Kidney epithelial cell (primary cell): ENCODE measurements at regions not wholly inside any gene's neighbourhood (a gene's known extent, or its start where the extent isn't known, plus 50 kb on each side); places are given as distances from the start of the nearest gene placed in this dataset.
"Not testable (repeated sequence)": the region's sequence is repeated elsewhere in the genome, so short reads cannot be mapped to it uniquely, and the experiment has no call there.

Experiments used
- DNase-seq: peaks from one replicate; pipeline ENCODE4 v3.0.0-alpha.2; 2010; ENCODE audit warnings: low read depth
- H3K27me3 ChIP-seq: 2 replicates; pipeline ENCODE4 v1.6.0; 2011; ENCODE audit warnings: low read length; ENCODE audit not compliant: control insufficient read depth, insufficient read depth
- H3K36me3 ChIP-seq: 2 replicates; pipeline ENCODE4 v1.5.1; 2011; ENCODE audit warnings: low read length; ENCODE audit not compliant: control insufficient read depth, insufficient read depth
- H3K4me3 ChIP-seq: 2 replicates; pipeline ENCODE4 v1.5.1; 2011; ENCODE audit warnings: low read depth, mild to moderate bottlenecking, control low read depth, low read length
- CTCF ChIP-seq: IDR thresholded peaks from 2 replicates; pipeline ENCODE4 v1.5.1; 2011; ENCODE audit warnings: mild to moderate bottlenecking, moderate library complexity, low read length, control low read depth, inconsistent platforms; ENCODE audit not compliant: insufficient read depth, poor library complexity, severe bottlenecking

DNA sequence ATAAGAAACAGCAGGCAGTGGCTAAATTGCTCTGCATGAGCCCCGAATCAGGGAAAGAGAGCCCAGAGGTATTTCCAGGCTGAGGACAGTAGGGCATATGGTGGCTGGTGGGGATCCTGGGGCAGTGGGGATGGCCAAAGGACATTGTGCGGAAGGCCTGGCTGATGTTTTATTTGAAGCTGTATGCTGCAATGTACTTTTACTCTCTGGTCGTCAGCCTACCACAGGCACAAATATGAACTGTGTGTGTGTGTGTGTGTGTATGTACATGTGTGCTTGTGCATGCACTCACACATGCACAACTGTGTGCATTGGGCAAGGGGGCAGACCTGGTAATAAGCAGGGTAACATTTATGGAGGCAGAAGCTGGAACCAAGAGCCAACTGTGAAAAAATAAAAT lies 74.7 kb upstream of the GZMB start:
- H3K4me3 ChIP-seq, result no peak overlapping the region
- no peaks in the 10 kb centered on the region for H3K27me3 ChIP-seq
- TF ChIP-seq CTCF, result no peak
- H3K36me3 ChIP-seq, result no peaks in the 10 kb centered on the region
- no peak for DNase-seq

- no peak for DNase-seq
- no peak for TF ChIP-seq CTCF
- no peak overlapping the region for H3K4me3 ChIP-seq
- no peaks in the 10 kb centered on the region for H3K27me3 ChIP-seq
- no peaks in the 10 kb centered on the region for H3K36me3 ChIP-seq
Observed at GRCh38 chr14:24706351-24706750, 72.4 kb upstream of the GZMB start.

GRCh38 chr14:24705840-24706239 lies 71.8 kb upstream of the GZMB start:
- no peak for TF ChIP-seq CTCF

GRCh38 chr14:24701062-24701461 lies 67.1 kb upstream of the GZMB start:
- H3K4me3 ChIP-seq, result no peak overlapping the region
- DNase-seq, result no peak
- H3K36me3 ChIP-seq, result no peaks in the 10 kb centered on the region
- H3K27me3 ChIP-seq, result no peaks in the 10 kb centered on the region
- no peak for TF ChIP-seq CTCF

More at GRCh38 chr14:24705840-24706239, 71.8 kb upstream of the GZMB start:
- no peak for DNase-seq
- H3K36me3 ChIP-seq, result no peaks in the 10 kb centered on the region
- H3K27me3 ChIP-seq, result no peaks in the 10 kb centered on the region
- no peak overlapping the region for H3K4me3 ChIP-seq

GRCh38 chr14:24700511-24700910 lies 66.5 kb upstream of the GZMB start:
- Histone ChIP-seq H3K4me3 (no peak overlapping the region), H3K36me3 (no peaks in the 10 kb centered on the region), H3K27me3 (no peaks in the 10 kb centered on the region)
- TF ChIP-seq CTCF, result no peak
- no peak for DNase-seq

DNA sequence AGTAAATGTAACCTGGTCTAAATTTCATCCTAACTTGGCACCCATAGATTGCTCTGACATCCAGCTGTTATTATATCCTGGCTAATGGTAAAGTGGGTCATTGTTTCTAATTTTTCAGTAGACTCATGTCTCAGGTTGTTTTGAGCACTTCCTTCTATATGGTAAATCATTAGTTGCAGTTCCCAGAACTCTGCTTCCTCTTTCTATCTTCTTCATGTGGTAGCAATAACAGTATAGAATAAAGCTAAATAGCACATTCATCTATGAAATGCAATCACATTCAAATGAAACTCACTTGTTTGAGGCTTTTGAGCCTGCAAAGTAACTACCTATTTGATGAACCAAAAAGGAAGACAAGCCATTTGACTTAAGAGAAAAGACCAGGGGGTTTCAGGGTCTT lies 65.1 kb upstream of the GZMB start:
- no peaks in the 10 kb centered on the region for H3K27me3 ChIP-seq
- no peak for DNase-seq
- no peaks in the 10 kb centered on the region for H3K36me3 ChIP-seq
- no peak for TF ChIP-seq CTCF
- no peak overlapping the region for H3K4me3 ChIP-seq

DNA sequence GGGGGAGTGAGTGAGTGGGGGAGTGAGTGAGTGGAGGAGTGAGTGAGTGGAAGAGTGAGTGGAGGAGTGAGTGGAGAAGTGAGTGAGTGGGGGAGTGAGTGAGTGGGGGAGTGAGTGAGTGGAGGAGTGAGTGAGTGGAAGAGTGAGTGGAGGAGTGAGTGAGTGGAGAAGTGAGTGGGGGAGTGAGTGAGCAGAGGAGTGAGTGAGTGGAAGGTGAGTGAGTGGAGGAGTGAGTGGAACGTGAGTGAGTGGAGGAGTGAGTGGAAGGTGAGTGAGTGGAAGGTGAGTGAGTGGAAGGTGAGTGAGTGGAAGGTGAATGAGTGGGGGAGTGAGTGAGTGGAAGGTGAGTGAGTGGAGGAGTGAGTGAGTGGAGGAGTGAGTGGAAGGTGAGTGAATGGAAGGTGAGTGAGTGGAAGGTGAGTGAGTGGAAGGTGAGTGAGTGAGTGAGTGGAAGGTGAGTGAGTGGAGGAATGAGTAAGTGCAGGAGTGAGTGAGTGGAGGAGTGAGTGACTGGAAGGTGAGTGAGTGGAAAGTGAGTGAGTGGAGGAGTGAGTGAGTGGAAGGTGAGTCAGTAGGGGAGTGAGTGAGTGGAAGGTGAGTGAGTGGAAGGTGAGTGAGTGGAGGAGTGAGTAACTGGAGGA lies 62.4 kb upstream of the GZMB start:
- not testable (repeated sequence) for DNase-seq, H3K36me3 ChIP-seq, H3K4me3 ChIP-seq, H3K27me3 ChIP-seq
